ENCODE measurements at regions not wholly inside any gene's neighbourhood (a gene's known extent, or its start where the extent isn't known, plus 50 kb on each side); places are given as distances from the start of the nearest gene placed in this dataset.

DNA sequence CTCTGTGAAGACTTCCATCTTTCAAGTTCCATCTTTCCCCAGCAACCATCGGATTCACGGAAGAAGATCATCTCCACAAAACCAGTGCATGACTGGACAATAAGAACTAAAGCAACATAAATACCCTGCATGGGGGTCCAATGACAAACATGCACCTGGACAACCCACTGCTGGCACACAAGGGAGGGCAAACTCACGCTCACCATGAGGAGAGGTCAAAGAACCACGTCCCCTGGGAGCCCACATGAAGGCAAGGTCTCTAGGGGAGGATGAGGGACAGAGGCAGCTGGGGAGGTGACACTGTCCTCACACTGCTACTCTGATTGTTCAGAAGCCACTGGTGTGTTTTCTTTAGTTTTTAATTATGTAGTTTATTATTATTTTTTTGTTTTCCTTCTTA is 190.8 kb downstream of the MED10 start:
- TF ChIP-seq, protein P1, sequence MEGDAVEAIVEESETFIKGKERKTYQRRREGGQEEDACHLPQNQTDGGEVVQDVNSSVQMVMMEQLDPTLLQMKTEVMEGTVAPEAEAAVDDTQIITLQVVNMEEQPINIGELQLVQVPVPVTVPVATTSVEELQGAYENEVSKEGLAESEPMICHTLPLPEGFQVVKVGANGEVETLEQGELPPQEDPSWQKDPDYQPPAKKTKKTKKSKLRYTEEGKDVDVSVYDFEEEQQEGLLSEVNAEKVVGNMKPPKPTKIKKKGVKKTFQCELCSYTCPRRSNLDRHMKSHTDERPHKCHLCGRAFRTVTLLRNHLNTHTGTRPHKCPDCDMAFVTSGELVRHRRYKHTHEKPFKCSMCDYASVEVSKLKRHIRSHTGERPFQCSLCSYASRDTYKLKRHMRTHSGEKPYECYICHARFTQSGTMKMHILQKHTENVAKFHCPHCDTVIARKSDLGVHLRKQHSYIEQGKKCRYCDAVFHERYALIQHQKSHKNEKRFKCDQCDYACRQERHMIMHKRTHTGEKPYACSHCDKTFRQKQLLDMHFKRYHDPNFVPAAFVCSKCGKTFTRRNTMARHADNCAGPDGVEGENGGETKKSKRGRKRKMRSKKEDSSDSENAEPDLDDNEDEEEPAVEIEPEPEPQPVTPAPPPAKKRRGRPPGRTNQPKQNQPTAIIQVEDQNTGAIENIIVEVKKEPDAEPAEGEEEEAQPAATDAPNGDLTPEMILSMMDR (conservative IDR thresholded peaks at IDR 0.05; ENCODE audit: low read depth, low read length) = no peak
- TF ChIP-seq EZH2 (IDR thresholded peaks at IDR 0.05; ENCODE audit: borderline replicate concordance, low read depth, low read length, poor library complexity, severe bottlenecking) = no peak
